Loucy (cell line): ENCODE measurements at regions not wholly inside any gene's neighbourhood (a gene's known extent, or its start where the extent isn't known, plus 50 kb on each side); places are given as distances from the start of the nearest gene placed in this dataset.

Experiments used
- H2AFZ ChIP-seq: fragments of 200-600 bp; sonication (generic); 2 replicates; pipeline ENCODE4 v1.6.0; 2016; ENCODE audit warnings: antibody characterized with exemption, mild to moderate bottlenecking, low read length, moderate library complexity
- H3F3A ChIP-seq: fragments of 200-600 bp; 2 replicates; pipeline ENCODE4 v1.6.0; 2016; ENCODE audit warnings: antibody characterized with exemption, low read depth, mild to moderate bottlenecking
- H3K27me3 ChIP-seq: fragments of 200-600 bp; sonication (generic); 2 replicates; pipeline ENCODE4 v1.6.1; 2014; ENCODE audit warnings: low read length, mild to moderate bottlenecking; ENCODE audit not compliant: insufficient read depth, poor library complexity, severe bottlenecking
- H3K36me3 ChIP-seq: fragments of 200-600 bp; sonication (generic); 2 replicates; pipeline ENCODE4 v1.6.1; 2016; ENCODE audit warnings: low read length; ENCODE audit not compliant: insufficient read depth
- H3K4me1 ChIP-seq: fragments of 200-600 bp; sonication (generic); 2 replicates; pipeline ENCODE4 v1.5.1; 2014; ENCODE audit warnings: low read length, mild to moderate bottlenecking; ENCODE audit not compliant: insufficient read depth, poor library complexity, severe bottlenecking
- H3K4me2 ChIP-seq: fragments of 200-600 bp; sonication (generic); 2 replicates; pipeline ENCODE4 v1.6.0; 2014; ENCODE audit warnings: antibody characterized with exemption, low read length, low read depth, mild to moderate bottlenecking; ENCODE audit not compliant: poor library complexity, severe bottlenecking
- H3K4me3 ChIP-seq: fragments of 200-600 bp; sonication (generic); 2 replicates; pipeline ENCODE4 v1.5.1; 2014; ENCODE audit warnings: low read length, mild to moderate bottlenecking, mixed read lengths; ENCODE audit not compliant: poor library complexity, severe bottlenecking
- H3K79me2 ChIP-seq: fragments of 200-600 bp; sonication (generic); 2 replicates; pipeline ENCODE4 v1.6.1; 2014; ENCODE audit warnings: low read length; ENCODE audit not compliant: insufficient read depth
- H3K9ac ChIP-seq: fragments of 200-600 bp; sonication (generic); 2 replicates; pipeline ENCODE4 v1.6.0; 2014; ENCODE audit warnings: mild to moderate bottlenecking, low read depth, low read length, moderate library complexity; ENCODE audit not compliant: poor library complexity, severe bottlenecking
- H3K9me2 ChIP-seq: fragments of 200-600 bp; sonication (generic); replicated peaks from 2 replicates; pipeline ENCODE4 v1.6.1; 2016; ENCODE audit warnings: low read depth, low read length, mixed read lengths
- H3K9me3 ChIP-seq: fragments of 200-600 bp; sonication (generic); 2 replicates; pipeline ENCODE4 v1.6.1; 2014; ENCODE audit warnings: mild to moderate bottlenecking, antibody characterized with exemption, low read length, low read depth; ENCODE audit not compliant: insufficient read depth
- H4K20me1 ChIP-seq: fragments of 200-600 bp; sonication (generic); 2 replicates; pipeline ENCODE4 v1.6.0; 2014; ENCODE audit warnings: antibody characterized with exemption, low read length, mild to moderate bottlenecking; ENCODE audit not compliant: insufficient read depth, poor library complexity, severe bottlenecking
- EZH2phosphoT487 ChIP-seq: fragments of 200-600 bp; IDR thresholded peaks from 2 replicates; pipeline ENCODE4 v1.6.1; 2018; ENCODE audit warnings: antibody characterized with exemption, mild to moderate bottlenecking, moderate library complexity, borderline replicate concordance
- TF ChIP-seq, protein P1 (sequence below): fragments of 200-600 bp; sonication (generic); conservative IDR thresholded peaks from 2 replicates; pipeline ENCODE4 v1.5.1; 2014; ENCODE audit warnings: mild to moderate bottlenecking, antibody characterized with exemption, low read length

- no peak overlapping the region for H3K9ac ChIP-seq
- H3F3A ChIP-seq: no peaks in the 10 kb centered on the region
- no peaks in the 10 kb centered on the region for H3K9me2 ChIP-seq
- no peaks in the 10 kb centered on the region for H3K79me2 ChIP-seq
- no peak overlapping the region for H3K4me3 ChIP-seq
- no peaks in the 10 kb centered on the region for H4K20me1 ChIP-seq
- peaks cover 8% of the 10 kb centered on the region for H3K4me1 ChIP-seq
- H3K36me3 ChIP-seq: no peaks in the 10 kb centered on the region
- no peak overlapping the region for H3K4me2 ChIP-seq
- H3K27me3 ChIP-seq: no peaks in the 10 kb centered on the region
- TF ChIP-seq EZH2phosphoT487: no peak
- TF ChIP-seq, protein P1, sequence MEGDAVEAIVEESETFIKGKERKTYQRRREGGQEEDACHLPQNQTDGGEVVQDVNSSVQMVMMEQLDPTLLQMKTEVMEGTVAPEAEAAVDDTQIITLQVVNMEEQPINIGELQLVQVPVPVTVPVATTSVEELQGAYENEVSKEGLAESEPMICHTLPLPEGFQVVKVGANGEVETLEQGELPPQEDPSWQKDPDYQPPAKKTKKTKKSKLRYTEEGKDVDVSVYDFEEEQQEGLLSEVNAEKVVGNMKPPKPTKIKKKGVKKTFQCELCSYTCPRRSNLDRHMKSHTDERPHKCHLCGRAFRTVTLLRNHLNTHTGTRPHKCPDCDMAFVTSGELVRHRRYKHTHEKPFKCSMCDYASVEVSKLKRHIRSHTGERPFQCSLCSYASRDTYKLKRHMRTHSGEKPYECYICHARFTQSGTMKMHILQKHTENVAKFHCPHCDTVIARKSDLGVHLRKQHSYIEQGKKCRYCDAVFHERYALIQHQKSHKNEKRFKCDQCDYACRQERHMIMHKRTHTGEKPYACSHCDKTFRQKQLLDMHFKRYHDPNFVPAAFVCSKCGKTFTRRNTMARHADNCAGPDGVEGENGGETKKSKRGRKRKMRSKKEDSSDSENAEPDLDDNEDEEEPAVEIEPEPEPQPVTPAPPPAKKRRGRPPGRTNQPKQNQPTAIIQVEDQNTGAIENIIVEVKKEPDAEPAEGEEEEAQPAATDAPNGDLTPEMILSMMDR: no peak
- no peaks in the 10 kb centered on the region for H3K9me3 ChIP-seq
- no peak overlapping the region for H2AFZ ChIP-seq
Measured at GRCh38 chr1:232883992-232884661, 66.3 kb upstream of the NTPCR start.

DNA sequence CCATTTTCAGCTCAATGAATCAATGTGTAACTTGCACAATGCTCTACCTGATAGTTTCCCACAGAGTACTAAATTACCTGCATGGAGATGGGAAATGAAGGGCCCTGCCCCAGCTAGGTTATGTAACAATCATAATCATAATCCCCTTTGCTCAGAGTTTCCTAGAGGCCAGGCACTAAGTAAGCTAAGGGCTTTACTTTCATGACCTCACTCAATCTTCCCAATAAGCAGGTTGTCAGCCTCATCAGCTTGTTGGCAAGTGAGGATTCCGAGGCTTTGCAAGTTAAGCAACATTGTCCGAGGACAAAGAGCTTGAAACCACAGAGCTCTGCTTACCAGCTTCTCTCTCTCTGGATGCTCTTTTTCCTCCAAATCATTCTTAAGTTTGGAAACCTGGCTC, 64.1 kb upstream of the NTPCR start:
- Histone ChIP-seq H4K20me1 (no peaks in the 10 kb centered on the region), H3K79me2 (no peaks in the 10 kb centered on the region), H3K9me3 (no peaks in the 10 kb centered on the region), H2AFZ (no peak overlapping the region), H3F3A (peaks cover 10% of the 10 kb centered on the region), H3K4me3 (no peak overlapping the region), H3K4me1 (peaks cover 21% of the 10 kb centered on the region), H3K4me2 (no peak overlapping the region), H3K9me2 (no peaks in the 10 kb centered on the region), H3K27me3 (no peaks in the 10 kb centered on the region), H3K36me3 (no peaks in the 10 kb centered on the region), H3K9ac (no peak overlapping the region)
- TF ChIP-seq, protein P1: no peak
- no peak for TF ChIP-seq EZH2phosphoT487

- Histone ChIP-seq H3K4me1 (peaks cover 32% of the 10 kb centered on the region), H3F3A (peaks cover 16% of the 10 kb centered on the region), H4K20me1 (no peaks in the 10 kb centered on the region), H3K9ac (peak overlapping the region; percentile 59), H3K9me3 (peaks cover 4% of the 10 kb centered on the region; the same call in 1 of the 2 replicates), H3K27me3 (no peaks in the 10 kb centered on the region), H3K36me3 (no peaks in the 10 kb centered on the region), H3K79me2 (no peaks in the 10 kb centered on the region), H3K9me2 (no peaks in the 10 kb centered on the region), H3K4me3 (peak overlapping the region; percentile 38), H3K4me2 (peak overlapping the region; percentile 55), H2AFZ (peak overlapping the region; percentile 22; the same call in 1 of the 2 replicates)
- no peak for TF ChIP-seq EZH2phosphoT487
- TF ChIP-seq, protein P1: no peak
Measured at GRCh38 chr1:232890340-232890943, 60.0 kb upstream of the NTPCR start.
